DMS79 treated with DMSO at 0.1 percent for 48 hours (cell line): ENCODE measurements at regions not wholly inside any gene's neighbourhood (a gene's known extent, or its start where the extent isn't known, plus 50 kb on each side); places are given as distances from the start of the nearest gene placed in this dataset.
"Not testable (repeated sequence)": the region's sequence is repeated elsewhere in the genome, so short reads cannot be mapped to it uniquely, and the experiment has no call there.

Experiments
- DNase-seq: peaks from one replicate; lab custom pipeline; 2025; lab: John Stamatoyannopoulos, UW

- no peak for DNase-seq
Measured at GRCh38 chr3:145272684-145273083, 888.3 kb downstream of the PLOD2 start.

- no peak for DNase-seq
Measured at GRCh38 chr3:145282505-145282904, 878.5 kb downstream of the PLOD2 start.

- no peak for DNase-seq
Measured at GRCh38 chr3:145286937-145287336, 874.0 kb downstream of the PLOD2 start.

- no peak for DNase-seq
Measured at GRCh38 chr3:145290010-145290409, 871.0 kb downstream of the PLOD2 start.

GRCh38 chr3:145294572-145294971 is 866.4 kb downstream of the PLOD2 start:
- DNase-seq: no peak

- no peak for DNase-seq
Measured at GRCh38 chr3:145307272-145307671, 853.7 kb downstream of the PLOD2 start.

GRCh38 chr3:145313751-145314150 is 847.2 kb downstream of the PLOD2 start:
- no peak for DNase-seq

- not testable (repeated sequence) for DNase-seq
Measured at GRCh38 chr3:145316253-145316652, 844.7 kb downstream of the PLOD2 start.

- DNase-seq: no peak
Measured at GRCh38 chr3:145326666-145327065, 834.3 kb downstream of the PLOD2 start.

- not testable (repeated sequence) for DNase-seq
Measured at GRCh38 chr3:145333427-145333826, 827.6 kb downstream of the PLOD2 start.

- DNase-seq: no peak
Measured at GRCh38 chr3:145333931-145334330, 827.1 kb downstream of the PLOD2 start.

GRCh38 chr3:145355206-145355605 is 805.8 kb downstream of the PLOD2 start:
- no peak for DNase-seq

- no peak for DNase-seq
Measured at GRCh38 chr3:145357453-145357852, 803.5 kb downstream of the PLOD2 start.

GRCh38 chr3:145359040-145359439 is 801.9 kb downstream of the PLOD2 start:
- no peak for DNase-seq

- DNase-seq: no peak
Measured at GRCh38 chr3:145368748-145369147, 792.2 kb downstream of the PLOD2 start.

- no peak for DNase-seq
Measured at GRCh38 chr3:145370870-145371269, 790.1 kb downstream of the PLOD2 start.

- no peak for DNase-seq
Measured at GRCh38 chr3:145377301-145377700, 783.7 kb downstream of the PLOD2 start.

GRCh38 chr3:145383416-145383815 is 777.6 kb downstream of the PLOD2 start:
- no peak for DNase-seq

GRCh38 chr3:145384307-145384706 is 776.7 kb downstream of the PLOD2 start:
- no peak for DNase-seq

- no peak for DNase-seq
Measured at GRCh38 chr3:145387211-145387610, 773.8 kb downstream of the PLOD2 start.

GRCh38 chr3:145395421-145395820 is 765.6 kb downstream of the PLOD2 start:
- DNase-seq: no peak

GRCh38 chr3:145411605-145412004 is 749.4 kb downstream of the PLOD2 start:
- no peak for DNase-seq

GRCh38 chr3:145417678-145418077 is 743.3 kb downstream of the PLOD2 start:
- DNase-seq: no peak

- DNase-seq: no peak
Measured at GRCh38 chr3:145422556-145422955, 738.4 kb downstream of the PLOD2 start.

- DNase-seq: no peak
Measured at GRCh38 chr3:145427355-145427754, 733.6 kb downstream of the PLOD2 start.
